ENCODE measurements at regions not wholly inside any gene's neighbourhood (a gene's known extent, or its start where the extent isn't known, plus 50 kb on each side); places are given as distances from the start of the nearest gene placed in this dataset.
"Not testable (repeated sequence)": the region's sequence is repeated elsewhere in the genome, so short reads cannot be mapped to it uniquely, and the experiment has no call there.

DNA sequence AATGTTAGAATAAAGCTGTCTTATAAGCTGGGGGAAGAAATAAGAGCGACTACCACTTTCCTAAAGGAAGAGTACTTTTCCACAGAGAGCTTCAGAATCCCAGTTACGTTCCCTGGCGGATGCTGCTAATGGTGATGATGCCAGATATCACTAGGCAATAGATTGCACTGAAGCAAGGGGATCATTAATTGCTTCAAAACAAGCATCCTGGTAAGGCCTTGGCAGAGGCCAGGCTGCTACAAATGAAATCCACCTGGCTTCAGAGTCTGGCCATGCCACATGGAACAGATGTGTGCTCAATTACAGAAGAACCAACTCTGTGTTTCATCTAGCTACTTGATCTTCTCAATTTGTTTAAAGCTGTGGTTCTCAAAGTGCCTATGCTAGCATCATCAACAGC lies 129.2 kb upstream of the IL12A start:
- no peak for DNase-seq

DNA sequence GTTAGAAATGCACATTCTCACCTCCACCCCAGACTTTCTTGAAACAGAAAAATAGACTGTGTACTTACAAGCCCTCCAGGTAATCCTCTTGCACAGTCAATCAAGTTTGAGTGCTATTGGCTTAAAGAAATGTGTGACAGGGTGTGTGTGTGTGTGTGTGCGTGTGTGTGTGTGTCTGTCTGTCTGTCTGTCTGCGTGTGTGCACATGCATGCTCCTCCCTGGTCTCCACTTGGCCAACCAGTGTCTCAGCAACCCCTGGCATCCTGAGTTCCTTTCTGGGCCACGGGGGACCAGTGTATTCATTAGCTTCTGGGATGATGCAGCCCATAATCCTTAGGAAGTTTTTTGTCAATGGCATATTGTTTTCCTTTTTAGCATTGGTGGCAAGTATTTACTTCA lies 128.8 kb upstream of the IL12A start:
- no peak for DNase-seq

DNA sequence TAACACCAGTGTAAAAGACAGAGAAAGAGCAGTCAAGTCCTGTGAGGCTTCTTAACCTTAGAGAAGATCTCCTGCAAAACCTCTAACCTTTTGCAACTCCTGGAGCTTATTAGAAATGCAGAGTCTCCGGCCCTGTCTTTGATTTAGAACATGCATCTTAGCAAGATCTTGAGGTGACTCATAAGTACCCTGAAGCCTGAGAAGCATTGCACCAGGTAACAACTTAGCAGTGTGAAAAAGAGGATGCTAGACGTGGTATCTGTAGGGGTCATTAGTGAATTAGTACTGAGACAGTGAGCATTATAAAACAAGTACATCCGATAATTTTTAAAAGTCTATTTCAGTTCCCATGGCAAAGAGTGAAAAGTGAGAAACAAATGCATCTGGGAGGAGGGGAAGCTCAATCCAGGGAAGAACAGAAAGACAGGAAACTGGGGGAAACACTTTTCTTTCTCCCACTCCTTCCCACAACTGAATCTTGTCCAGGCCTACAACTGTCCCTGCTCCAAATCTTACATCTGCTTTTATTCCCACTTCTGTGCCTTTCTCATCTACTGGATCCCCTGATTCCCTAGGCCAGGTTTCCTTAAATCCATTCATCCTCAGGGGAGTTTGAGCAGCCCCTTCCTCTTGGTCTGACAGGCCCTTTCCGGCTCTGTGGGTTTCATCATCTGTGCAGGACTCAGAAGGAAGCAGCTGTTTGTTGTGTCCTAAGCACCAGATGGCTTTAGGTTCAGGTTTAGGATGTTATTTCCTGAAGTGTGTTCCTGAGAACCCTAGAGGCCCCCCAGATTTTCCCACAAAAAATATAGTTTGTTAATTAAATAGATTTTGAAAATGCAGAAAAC lies 128.1 kb upstream of the IL12A start:
- no peak for DNase-seq

DNA sequence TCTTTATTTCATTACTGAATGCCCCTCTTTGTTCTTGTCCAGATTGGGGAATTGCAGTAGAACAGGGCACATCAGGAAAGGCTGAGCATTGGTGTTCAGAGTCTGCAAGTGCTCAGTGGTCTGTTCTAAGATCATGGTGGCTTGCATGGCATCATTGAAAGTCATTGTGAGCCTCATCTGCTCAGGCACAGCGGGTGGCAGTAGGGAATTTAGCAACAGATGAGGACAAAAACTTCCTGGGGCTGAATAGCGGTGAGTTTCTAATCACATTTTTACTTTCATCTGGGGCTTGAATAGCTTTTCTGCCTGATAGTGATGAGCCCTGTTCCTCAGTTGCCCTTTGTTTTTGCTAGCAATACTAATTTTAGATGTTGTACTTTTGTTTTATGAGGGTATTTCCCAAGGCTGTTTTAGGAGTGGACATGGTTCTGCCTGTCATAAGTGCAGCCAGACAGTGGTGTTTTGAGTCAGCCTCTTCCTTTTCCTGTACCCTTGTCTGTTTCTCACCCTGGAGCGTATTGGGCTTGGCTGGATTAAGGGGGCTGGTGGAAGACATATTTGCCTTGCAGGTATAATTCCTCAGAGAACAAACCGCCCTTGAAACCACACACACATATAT lies 127.2 kb upstream of the IL12A start:
- no peak for DNase-seq

DNA sequence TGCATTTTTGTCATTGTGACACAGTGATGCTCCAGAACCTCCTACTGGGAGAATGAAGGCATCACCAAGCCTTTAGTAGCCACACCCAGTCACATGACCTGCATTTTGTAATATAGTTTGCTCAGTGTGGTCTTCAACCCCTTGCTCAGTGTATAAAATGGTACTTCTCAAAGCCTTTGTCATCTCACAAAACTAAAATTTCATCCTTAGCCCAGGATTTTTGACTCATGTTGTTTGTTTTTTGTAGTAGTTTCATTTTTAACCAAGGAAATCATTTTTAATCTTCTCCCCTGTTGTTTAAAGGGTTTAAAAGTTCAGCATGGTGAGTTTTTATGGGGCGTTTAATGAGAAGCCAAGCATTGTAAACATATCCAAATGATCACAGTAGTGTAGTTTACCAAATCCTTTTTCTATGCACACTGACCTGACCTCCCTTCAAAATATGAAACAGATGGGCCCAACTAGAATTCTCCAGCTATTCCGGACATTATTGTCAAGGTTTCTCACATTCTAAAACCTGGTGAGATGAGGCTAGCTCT lies 123.5 kb upstream of the IL12A start:
- DNase-seq = no peak

DNA sequence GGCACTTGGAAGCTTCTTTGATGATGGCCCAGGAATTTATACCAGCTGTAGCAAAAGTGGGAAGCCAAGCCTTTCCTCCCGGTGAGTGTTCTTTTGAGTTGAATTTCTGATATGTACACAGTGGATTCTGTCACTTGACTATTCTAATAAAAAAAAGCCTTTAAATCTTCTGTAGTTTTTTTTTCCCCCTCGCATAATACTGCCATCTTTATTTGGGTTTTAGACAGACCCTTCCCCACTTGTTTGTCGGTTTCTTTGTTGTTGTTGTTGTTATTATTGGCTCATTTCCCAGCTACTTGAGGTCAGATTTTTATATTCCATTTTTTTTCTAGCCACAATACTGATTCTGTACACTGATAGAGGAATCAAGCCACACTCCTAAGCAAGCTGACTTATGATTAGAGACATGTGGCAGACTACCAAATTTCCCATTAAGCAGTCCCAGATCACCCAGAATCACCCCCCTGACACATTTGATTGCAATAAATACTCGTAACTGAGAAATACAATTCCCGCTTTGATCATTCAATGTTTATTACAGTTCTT lies 122.4 kb upstream of the IL12A start:
- DNase-seq = no peak

DNA sequence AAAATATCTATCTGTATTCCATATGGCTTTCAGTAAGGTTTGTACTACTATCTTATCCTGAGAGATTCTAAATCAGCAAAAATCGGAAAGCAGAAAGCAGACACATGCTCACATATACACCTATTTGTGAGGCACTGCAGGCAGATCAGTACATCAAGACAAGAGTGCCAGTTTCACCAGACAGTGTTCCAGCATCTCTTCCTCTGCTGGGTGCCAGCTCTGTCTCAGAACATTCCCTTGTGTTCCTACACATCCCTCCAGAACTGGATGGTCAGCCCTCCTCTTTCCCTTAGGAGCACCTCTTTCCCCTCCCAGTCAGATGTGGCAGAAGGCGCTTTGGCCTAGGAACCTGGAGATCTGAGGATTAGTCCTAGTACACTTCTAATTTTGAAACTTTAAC lies 121.3 kb upstream of the IL12A start:
- no peak for DNase-seq

DNA sequence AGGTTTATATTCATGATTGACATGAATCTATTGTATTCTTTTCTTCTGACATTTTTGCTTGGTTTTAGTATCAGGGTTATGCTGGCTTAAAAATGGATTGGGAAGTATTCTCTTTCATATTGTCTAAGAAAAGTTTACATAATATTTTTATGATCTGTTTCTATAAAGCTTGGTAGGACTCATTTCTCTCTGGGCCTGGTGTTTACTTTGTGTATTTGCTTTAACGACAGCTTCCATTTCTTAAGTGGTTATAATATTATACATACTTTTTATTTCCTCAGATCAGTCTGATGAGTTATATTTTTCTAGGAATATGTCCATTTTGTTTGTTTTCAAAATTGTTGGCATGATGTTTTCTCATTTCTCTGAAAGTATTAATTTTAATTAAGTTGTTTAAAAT lies 117.9 kb upstream of the IL12A start:
- DNase-seq = no peak

DNA sequence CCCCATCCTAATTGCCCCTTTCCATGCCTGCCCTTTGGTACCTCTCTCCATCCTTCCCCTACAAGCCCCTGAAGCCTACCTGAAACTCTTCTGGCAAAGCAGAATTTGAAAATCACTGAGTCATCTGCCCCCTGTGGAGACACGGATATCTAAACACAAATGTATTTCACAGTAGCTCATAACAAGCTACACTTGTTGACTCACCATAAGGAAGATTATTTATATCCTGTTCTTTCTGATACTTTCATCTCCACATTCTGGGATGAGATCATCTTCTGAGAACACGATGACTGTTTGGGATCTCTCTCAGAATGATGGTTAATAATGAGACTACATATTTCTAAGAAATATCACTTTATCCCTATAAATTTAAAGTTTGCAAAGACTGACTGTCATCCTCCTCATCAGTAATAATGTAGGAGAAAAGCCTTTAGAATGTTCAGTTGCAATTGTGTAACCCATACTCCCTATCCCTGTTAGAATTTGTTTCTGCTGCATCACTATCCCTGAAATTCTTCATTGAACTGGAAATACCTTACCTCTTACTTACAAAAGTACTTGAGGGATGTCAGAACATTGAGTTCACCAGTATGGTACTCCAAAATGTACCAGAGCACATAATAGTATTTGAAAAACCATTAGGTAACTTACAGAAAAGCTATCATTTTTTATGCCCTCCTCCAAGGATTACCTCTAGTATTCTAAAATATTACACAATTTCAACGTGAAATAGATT lies 116.1 kb upstream of the IL12A start:
- DNase-seq = no peak

DNA sequence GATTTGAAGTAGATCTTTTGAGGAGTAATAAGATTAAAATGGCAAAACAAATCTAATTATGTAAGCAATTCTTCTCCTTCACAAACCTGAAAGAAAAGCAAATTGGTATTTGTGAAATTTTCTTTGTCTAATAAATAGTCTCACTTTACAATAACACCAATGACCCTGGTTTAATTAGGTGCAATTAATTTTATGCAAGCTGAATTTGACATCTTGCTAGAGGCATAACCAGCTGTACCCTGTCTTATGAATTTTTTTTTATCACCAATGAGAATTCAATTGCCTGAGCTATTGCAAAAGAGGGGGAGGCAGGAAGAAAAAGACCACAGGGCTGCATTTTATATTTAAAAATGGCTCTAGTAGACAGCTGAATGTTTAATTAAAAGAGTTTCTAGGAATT lies 113.5 kb upstream of the IL12A start:
- no peak for DNase-seq

DNA sequence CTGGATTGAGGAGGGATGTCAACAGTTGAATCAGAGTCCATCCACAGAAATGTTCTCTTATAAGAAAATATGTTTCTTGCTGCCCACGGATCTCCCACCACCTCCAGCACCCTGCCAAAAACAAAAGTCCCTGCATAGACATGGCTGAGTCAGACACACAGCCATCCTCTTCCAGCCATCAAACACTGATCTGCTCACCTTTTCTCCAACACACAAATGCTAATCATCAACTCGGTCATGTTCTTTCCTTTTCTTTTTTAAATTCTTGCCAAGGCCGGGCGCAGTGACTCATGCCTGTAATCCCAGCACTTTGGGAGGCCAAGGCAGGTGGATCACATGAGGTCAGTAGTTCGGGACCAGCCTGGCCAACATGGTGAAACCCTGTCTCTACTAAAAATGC lies 110.7 kb upstream of the IL12A start:
- no peak for DNase-seq

DNA sequence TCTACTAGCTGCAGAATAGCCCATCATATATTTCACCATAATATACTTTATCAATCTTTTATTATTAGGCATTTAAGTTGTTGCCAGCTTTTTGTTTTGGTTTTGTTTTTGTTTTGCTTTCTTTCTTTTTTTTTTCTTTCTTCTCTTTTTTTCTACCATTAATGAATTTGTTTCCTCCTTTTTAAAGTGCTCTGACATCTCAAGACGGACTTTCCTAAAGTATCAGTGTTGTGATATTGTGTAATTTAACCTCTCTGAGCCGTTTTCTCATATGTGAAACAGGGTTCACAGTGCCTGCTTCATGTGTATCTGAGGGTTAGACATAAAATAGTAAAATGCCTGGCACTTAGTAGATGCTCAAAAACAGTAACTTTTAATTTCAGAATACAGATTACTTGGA lies 109.5 kb upstream of the IL12A start:
- DNase-seq = no peak

DNA sequence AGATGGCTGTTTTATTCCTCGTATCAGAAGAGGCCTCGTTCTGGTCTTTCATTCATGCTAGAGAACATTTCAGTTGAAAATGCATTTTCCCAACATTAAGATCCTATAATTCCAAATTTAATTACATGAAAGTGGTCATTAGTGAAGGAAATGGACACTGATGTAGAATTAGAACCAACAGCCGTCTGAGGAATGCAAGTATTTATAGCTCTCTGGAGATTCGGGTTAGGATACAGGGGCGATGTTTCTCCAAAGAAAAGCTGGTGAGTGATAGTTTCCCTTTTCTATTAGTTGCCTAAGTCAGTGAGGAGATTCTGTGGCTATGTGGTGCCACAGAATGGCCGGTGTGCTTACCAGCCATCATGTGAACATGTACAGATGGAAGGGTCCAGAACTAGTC lies 109.0 kb upstream of the IL12A start:
- DNase-seq = no peak

DNA sequence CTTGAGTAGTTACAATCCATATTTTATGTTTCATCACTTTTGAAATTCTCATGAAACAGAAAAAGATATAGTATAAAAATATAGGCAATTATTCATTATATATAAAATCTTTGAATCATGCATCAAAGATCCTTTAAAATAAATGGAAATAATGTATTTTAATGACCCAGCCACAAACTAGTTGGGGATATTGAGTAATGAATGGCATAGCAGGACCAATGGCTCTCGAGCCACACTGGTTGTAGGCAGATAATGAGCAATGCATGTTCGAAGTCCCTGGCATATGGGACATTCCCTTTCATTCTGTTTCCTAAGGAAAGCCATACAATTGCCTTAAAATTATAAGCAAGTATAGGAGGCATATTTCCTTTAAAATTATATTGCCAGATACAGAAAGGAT lies 107.4 kb upstream of the IL12A start:
- no peak for DNase-seq

DNA sequence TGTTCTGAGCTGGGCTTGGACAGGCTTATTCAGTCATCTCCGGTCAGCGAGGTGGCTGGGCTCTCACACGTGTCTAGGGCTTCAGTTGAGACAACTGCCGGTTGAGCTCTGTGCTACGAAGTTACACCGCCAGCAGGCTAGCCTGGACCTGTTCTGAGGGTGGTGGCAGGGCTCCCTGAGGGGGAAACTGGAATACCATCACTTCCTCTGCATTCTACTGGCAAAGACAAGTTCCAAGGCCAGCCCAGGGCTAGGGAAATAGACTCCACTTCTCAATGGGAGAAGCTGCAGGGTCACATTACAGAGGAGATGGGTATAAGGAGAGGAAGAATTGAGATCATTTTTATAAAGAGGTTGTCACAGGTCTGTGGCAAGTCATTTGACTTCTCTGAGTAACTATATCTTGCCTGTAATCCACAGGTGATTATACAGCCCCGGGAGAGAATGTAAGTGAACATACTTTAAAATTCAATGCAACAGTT lies 106.8 kb upstream of the IL12A start:
- no peak for DNase-seq

DNA sequence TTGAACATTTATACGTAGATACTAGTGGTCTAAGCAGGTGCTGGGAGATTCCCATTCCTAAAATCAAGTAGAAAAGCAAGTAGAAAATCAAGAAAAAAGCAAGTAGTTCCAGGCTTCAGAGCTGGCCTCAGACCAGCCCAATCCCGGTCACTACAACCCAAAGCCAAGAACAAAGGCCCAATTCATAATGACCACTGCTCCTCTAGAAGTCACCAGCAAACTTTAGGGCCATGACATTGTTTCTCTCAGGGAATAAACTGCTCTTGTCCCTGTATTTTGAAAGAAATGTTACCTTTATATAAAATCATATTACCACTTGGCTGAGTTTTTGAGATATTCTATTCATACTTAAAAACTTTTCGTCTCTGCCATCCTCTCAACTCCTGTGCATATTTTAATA lies 106.3 kb upstream of the IL12A start:
- DNase-seq = no peak

DNA sequence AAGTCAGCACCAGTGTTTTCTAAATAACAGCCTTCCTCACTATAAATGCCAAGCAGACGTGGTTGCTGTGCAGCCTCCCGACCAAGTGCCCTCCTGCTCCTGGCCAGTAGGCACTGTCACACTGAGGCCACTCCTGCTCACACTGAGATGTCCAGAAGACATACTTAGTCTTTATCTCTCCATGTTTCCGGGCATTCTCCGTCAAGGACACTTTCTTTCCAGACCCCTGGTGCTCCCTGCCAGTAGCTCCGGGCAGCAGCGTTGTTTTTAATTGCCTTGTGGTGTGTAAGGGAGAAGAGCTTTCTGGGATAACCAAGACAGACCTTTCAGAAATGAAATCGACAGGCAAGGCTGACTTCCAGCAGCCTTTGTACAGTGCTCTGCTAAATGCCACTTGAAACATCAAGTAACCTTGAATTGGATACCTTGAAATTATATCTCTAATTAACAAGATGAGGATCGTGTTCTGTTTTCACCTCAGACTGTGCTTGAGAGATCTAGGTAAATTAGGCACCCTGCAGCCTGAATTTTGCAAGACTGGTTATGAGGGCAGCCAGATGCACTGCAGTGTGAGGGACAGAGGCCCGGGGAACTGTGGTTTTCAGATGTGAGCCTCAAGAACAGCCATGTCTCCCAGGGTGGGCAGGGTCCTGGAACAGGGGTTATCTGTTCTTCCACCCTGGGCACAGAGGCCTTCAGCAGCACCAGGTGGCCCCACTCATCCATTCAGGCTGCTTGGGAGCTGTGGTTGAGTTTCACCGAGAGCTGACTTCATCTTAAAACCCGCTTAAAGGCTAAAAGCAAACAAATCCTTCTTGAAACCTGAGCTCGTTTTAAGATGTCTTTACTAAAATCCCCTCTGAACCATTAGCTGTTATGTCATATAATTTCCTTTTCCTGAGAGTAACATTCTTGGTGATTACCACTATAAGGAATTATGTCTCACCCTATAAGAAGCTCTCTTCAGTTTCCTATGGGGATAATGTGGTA lies 105.5 kb upstream of the IL12A start:
- DNase-seq = peak; percentile 68

DNA sequence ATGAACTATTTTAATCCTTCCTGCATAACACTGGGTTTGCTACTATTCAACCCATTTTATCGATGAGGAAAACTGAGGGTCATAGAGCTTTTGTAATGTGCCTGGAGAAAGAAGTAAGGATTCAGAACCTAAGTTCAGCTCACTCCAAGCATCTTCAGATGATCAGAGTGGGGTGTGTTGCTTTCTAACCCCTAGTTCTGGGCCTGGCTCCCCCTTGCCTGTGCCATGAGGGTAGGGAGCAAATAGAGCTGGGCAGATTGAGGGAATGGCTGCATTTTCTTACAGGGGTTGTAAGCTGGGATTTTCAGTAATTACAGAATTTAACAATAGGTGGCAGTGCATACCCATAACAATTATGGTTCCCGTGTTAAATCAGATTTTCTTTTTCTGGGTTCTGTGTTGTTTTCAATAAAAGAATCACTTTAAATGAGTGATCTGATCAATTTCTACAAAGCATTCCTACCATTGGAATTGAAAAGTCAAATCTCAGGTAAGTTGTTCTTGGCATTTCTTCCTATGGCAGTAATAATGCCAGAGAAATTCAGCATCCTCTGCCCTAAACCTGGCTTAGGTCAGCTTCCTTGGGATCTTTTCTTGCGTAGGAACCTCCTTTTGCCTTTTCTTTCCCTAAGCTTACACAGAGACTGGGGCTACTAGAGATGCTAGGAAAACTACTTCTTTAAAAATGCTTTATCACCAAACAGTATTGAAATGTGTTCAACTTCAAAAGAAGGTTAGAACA lies 103.8 kb upstream of the IL12A start:
- peak; percentile 25 for DNase-seq

DNA sequence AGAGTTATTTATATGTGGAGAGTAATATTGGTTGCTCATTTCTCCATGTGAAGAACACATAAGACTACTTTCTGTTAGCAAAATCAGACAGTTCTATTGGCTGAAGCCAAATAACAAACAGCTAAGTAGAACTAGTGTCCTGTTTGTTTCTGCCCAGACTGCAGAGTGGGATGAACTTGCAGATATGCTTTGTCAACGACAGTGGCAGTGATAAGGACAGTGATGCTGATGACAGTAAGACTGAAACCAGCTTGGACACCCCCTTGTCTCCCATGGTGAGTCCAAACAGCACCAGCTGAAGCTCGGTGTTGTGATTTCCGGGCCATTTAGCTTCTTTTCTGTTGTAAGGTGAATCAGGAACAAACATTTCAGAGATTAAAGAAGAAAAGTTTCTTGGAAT lies 102.6 kb upstream of the IL12A start:
- DNase-seq = no peak

DNA sequence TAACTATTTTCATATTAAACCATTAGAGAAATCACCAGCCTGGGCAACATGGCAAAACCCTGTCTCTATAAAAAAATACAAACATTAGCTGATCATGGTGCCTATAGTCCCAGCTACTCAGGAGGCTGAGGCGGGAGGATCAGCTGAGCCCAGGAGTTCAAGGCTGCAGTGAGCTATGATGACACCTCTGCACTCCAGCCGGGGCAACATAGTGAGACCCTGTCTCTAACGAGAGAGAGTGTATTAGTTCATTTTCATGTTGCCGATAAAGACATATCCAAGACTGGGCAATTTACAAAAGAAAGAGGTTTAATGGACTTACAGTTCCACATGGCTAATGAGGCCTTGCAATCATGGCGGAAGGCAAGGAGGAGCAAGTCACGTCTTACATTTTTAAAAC lies 102.1 kb upstream of the IL12A start:
- DNase-seq = not testable (repeated sequence)

DNA sequence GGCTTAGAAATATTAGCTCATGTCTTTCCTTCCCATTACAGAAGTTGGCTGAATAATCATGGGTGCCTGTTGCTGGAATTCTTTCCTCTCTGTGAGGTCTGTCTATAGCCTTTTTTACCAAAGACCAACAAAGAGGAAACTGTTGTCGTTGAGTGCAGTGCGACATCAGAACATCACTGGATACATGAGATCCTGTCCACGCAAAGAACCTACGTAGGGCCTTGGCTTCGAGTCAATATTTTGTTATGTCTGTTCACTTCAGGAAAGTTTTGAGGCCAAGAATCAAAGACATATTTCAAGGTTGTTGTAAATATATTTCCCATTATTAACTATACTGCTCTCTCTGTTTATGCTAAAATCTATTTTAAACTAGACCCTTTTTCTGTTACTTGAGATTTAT lies 101.5 kb upstream of the IL12A start:
- no peak for DNase-seq

Data from NCI-H1436 (cell line).